ENCODE measurements at regions not wholly inside any gene's neighbourhood (a gene's known extent, or its start where the extent isn't known, plus 50 kb on each side); places are given as distances from the start of the nearest gene placed in this dataset.

- Mint-ChIP-seq H3K27ac (no peak overlapping the region), H3K4me1 (ENCODE audit: low read depth) (no peaks in the 10 kb centered on the region), H3K27me3 (peaks cover 14% of the 10 kb centered on the region), H3K9me3 (no peaks in the 10 kb centered on the region), H3K36me3 (ENCODE audit: low read depth) (no peaks in the 10 kb centered on the region), H3K4me3 (no peak overlapping the region)
- H3K4me3 ChIP-seq (ENCODE audit: low read length), result no peak overlapping the region
- CTCF ChIA-PET, result no interaction called here
- H3K4me1 ChIP-seq (ENCODE audit: insufficient read depth, low read length), result no peaks in the 10 kb centered on the region
- no peaks in the 10 kb centered on the region for H3K27me3 ChIP-seq (ENCODE audit: control insufficient read depth in 1 of 2, insufficient read depth in 2 of 2, low read length in 2 of 2)
- no peak for DNase-seq
- intact Hi-C loops (cut with DNase I, micrococcal nuclease), result loop anchor here in 1 of 2 experiments (10.0 kb wide), 1 partner anchor 1349 kb away; no protein-coding TSS in a partner anchor
- no peaks in the 10 kb centered on the region for H3K9me3 ChIP-seq (ENCODE audit: control insufficient read depth in 1 of 2, insufficient read depth in 1 of 2, low read length in 2 of 2)
- no peaks in the 10 kb centered on the region for H3K36me3 ChIP-seq (ENCODE audit: insufficient read depth, low read length)
- ATAC-seq (ENCODE audit: poor library complexity), result no peak
- TF ChIP-seq CTCF (IDR thresholded peaks at IDR 0.05), result no peak
- H3K27ac ChIP-seq (ENCODE audit: low read depth in 1 of 2, low read length in 2 of 2), result no peak overlapping the region
- POLR2A ChIA-PET, result no interaction called here
Observed at GRCh38 chr15:38745626-38746025, 181.0 kb upstream of the RASGRP1 start.

- no peak for TF ChIP-seq CTCF (IDR thresholded peaks at IDR 0.05)
- no peaks in the 10 kb centered on the region for H3K9me3 Mint-ChIP-seq
- POLR2A ChIA-PET, result no interaction called here
- H3K4me3 Mint-ChIP-seq, result no peak overlapping the region
- Histone ChIP-seq H3K4me3 (ENCODE audit: low read length) (no peak overlapping the region), H3K9me3 (ENCODE audit: control insufficient read depth in 1 of 2, insufficient read depth in 1 of 2, low read length in 2 of 2) (no peaks in the 10 kb centered on the region), H3K4me1 (ENCODE audit: insufficient read depth, low read length) (no peaks in the 10 kb centered on the region), H3K27me3 (ENCODE audit: control insufficient read depth in 1 of 2, insufficient read depth in 2 of 2, low read length in 2 of 2) (no peaks in the 10 kb centered on the region), H3K36me3 (ENCODE audit: insufficient read depth, low read length) (no peaks in the 10 kb centered on the region), H3K27ac (ENCODE audit: low read depth in 1 of 2, low read length in 2 of 2) (no peak overlapping the region)
- intact Hi-C loops (cut with DNase I, micrococcal nuclease), result loop anchor here in 1 of 2 experiments (10.0 kb wide), 1 partner anchor 1349 kb away; no protein-coding TSS in a partner anchor
- peaks cover 20% of the 10 kb centered on the region for H3K27me3 Mint-ChIP-seq
- DNase-seq (no peak), ATAC-seq (ENCODE audit: poor library complexity) (no peak)
- H3K27ac Mint-ChIP-seq, result no peak overlapping the region
- no peaks in the 10 kb centered on the region for H3K36me3 Mint-ChIP-seq (ENCODE audit: low read depth)
- CTCF ChIA-PET, result no interaction called here
- no peaks in the 10 kb centered on the region for H3K4me1 Mint-ChIP-seq (ENCODE audit: low read depth)
Observed at GRCh38 chr15:38746211-38746610, 181.6 kb upstream of the RASGRP1 start.

GRCh38 chr15:38748710-38749109 is 184.1 kb upstream of the RASGRP1 start:
- Histone ChIP-seq H3K9me3 (ENCODE audit: control insufficient read depth in 1 of 2, insufficient read depth in 1 of 2, low read length in 2 of 2) (no peaks in the 10 kb centered on the region), H3K27ac (ENCODE audit: low read depth in 1 of 2, low read length in 2 of 2) (no peak overlapping the region), H3K4me3 (ENCODE audit: low read length) (no peak overlapping the region), H3K36me3 (ENCODE audit: insufficient read depth, low read length) (no peaks in the 10 kb centered on the region), H3K4me1 (ENCODE audit: insufficient read depth, low read length) (no peaks in the 10 kb centered on the region), H3K27me3 (ENCODE audit: control insufficient read depth in 1 of 2, insufficient read depth in 2 of 2, low read length in 2 of 2) (no peaks in the 10 kb centered on the region)
- no peak for ATAC-seq (ENCODE audit: poor library complexity)
- no peak overlapping the region for H3K27ac Mint-ChIP-seq
- H3K36me3 Mint-ChIP-seq (ENCODE audit: low read depth), result no peaks in the 10 kb centered on the region
- ChIA-PET CTCF (no interaction called here), POLR2A (no interaction called here)
- intact Hi-C loops (cut with DNase I, micrococcal nuclease), result loop anchor here in 1 of 2 experiments (10.0 kb wide), 1 partner anchor 1346 kb away; no protein-coding TSS in a partner anchor
- peaks cover 27% of the 10 kb centered on the region for H3K27me3 Mint-ChIP-seq
- H3K9me3 Mint-ChIP-seq, result no peaks in the 10 kb centered on the region
- no peak overlapping the region for H3K4me3 Mint-ChIP-seq
- DNase-seq, result no peak
- H3K4me1 Mint-ChIP-seq (ENCODE audit: low read depth), result no peaks in the 10 kb centered on the region
- TF ChIP-seq CTCF (IDR thresholded peaks at IDR 0.05), result no peak

All from CD4-positive, alpha-beta T cell (primary cell).